ENCODE measurements at regions not wholly inside any gene's neighbourhood (a gene's known extent, or its start where the extent isn't known, plus 50 kb on each side); places are given as distances from the start of the nearest gene placed in this dataset.

- no peak for TF ChIP-seq POLR2A (IDR thresholded peaks at IDR 0.05)
- TF ChIP-seq, protein P1, sequence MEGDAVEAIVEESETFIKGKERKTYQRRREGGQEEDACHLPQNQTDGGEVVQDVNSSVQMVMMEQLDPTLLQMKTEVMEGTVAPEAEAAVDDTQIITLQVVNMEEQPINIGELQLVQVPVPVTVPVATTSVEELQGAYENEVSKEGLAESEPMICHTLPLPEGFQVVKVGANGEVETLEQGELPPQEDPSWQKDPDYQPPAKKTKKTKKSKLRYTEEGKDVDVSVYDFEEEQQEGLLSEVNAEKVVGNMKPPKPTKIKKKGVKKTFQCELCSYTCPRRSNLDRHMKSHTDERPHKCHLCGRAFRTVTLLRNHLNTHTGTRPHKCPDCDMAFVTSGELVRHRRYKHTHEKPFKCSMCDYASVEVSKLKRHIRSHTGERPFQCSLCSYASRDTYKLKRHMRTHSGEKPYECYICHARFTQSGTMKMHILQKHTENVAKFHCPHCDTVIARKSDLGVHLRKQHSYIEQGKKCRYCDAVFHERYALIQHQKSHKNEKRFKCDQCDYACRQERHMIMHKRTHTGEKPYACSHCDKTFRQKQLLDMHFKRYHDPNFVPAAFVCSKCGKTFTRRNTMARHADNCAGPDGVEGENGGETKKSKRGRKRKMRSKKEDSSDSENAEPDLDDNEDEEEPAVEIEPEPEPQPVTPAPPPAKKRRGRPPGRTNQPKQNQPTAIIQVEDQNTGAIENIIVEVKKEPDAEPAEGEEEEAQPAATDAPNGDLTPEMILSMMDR (IDR thresholded peaks at IDR 0.05), result no peak
Observed at GRCh38 chr10:29731760-29732159, 97.0 kb upstream of the SVIL start.
